NCI-H1092 (cell line): ENCODE measurements at regions not wholly inside any gene's neighbourhood (a gene's known extent, or its start where the extent isn't known, plus 50 kb on each side); places are given as distances from the start of the nearest gene placed in this dataset.

Experiments used
- DNase-seq: peaks from one replicate; lab custom pipeline; 2025; lab: John Stamatoyannopoulos, UW

DNA sequence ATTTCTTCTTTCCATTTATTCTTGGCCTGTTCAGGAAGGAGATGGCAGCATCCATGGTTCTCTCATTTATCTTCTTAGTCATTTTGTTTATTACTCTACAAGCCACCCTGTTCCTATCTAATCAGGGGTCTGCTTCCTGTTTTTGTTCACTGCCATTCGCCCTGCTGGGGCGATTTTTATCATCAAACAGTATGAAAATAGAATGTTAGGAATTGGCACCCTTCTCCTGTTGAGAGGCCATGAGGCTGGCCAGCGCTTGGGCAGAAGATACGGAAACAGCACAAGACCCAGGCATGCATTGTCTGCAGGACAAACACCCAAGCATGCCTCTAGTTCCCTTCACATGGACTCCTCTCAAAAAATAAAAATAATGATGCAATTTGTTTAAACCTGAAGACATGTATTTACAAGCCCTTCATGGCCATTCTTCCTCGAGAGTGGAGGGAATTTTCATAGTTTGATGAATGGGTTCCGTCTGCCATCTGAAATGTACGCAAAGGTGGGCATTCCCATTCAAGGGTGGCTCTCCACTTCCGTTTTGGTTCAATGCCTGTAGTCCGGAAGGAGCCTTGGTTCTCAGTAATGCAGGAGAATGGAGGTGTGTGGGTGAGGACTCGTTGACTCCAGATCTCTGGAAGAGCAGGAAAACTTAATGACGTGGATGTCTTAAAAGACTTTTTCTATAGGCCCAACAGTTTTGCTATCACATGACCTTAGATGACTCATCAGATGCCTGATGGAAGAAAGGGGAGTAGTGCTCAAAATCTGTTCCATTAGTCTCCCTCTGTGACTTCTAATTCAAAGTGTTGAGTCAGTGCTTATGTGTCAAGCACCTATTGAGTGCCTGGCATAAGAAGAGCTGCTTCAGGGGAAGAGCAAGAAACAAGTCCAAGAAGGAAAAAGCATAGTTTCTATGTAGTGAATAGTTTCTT is 252.4 kb upstream of the TBX3 start:
- no peak for DNase-seq

DNA sequence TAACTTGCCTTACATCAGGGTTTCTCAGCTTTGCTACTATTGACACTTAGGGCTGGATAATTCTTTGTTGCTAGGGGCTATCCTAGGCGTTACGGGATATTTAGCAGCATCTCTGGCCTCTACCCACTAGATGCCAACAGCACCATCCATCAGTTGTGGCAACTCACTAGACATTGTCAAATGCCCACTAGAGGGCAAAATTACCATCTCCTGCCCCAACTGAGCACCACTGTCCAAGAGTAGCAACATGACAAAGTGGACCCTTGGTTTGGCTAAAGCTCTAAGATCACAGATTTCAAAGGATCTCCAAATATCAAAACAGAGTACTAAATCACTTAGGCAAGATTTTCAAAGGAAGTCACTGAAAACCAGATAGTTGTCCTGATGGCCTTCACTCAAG is 251.7 kb upstream of the TBX3 start:
- DNase-seq: no peak

DNA sequence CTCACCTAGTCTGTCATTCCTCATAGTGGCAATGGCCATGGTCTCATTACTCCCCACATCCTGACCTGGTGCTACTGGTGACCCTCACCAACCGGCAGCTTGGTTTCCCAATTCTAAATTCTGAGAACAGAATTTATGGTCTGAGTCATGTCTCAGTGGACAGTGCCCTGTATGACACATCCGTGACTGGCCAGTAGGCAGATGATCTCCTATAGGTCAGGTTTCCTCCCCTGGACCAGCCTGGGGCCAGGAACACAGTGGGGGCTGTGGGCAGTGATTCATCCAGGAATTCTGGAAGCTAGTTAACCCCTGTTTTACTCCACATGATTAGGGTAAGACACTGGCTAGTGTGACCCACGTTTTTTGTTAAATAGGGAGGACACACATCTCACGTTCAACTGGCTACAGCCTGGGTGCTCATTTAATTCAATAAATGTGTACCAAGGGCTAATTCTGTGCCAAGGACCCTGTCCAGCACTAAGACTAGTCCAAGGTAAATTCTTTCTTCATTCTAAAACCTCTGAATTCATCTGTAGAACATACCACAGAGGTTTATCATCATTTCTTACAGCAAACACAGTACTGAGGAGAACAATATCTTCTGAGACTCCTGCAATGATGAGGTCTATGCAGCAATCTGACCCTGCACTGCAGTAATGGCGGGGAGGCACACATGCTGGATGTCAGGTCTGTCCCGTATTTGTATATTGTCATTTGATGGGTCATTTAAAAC is 249.6 kb upstream of the TBX3 start:
- no peak for DNase-seq

DNA sequence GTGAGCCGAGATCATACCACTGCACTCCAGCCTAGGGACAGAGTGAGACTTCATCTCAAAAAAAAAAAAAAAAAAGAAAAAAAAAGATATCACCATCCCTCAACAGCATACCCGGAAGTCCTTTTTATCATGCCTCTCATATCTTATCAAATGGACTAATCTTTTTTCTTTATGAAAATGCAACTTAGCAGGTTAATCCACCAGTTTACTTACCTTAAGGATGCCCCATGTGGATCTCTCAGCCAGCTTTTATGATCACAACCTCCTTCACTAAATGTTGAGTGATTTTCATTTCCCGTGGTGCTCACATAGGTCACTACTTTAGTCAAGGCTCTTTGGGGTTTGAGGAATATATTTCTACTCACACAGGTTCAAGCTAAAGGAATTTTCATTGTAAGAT is 248.8 kb upstream of the TBX3 start:
- no peak for DNase-seq

DNA sequence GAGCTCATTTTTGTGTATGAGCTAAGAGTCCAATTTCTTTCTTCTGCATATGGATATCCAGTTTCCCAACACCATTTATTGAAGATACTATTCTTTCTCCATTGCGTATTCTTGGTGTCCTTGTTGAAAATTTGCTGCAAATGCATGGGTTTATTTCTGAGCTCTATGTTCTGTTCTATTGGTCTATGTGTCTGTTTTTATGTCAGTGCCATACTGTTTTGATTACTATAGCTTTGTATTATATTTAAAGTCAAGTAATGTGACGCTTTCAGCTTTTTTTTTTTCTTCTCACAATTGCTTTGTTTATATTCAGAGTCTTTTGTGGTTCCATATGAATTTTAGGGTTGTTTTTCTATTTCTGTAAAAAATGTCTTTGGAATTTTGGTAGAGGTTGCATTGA is 247.1 kb upstream of the TBX3 start:
- no peak for DNase-seq

DNA sequence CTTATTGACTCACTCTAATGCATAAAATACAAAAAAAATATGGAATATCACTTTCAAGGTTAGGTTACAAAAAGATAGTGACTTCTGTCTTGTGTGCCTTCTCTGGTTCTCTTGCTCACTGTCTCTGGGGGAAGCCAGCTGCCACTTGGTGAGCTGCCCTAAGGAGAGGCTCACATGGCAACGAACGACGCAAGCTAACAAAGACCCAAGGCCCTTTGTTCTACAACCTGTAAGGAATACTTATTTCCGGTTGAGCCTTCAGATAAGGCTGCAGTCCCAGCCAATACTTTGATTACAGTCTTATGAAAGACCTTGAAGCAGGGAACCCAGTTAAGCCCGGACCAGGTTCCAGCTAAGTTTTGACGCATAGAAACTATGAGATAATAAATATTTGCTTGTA is 242.4 kb upstream of the TBX3 start:
- DNase-seq: no peak

DNA sequence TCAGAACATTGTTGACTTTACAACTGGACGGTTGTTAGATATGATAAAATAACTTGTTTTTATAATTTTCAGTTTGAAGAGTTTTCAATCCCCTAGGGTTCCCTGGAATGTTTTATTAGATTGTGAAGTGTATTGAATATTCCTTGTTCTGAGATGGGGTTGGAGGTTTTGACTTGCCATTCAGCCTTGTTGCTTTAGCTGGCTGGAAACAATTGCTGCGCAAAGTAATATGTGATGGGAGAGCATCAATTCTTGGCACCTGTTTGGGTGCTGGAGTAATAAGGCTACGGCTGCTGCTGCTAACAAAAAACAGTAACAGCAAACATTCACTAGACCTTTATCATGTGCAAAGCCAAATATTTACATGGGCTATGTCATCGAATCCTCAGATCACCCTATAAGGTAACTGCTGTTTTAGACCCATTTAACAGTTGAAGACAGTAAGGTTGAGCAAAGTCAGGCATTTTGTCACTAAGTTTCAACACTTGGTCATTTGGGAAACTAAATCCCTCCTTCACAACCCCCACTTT is 241.0 kb upstream of the TBX3 start:
- DNase-seq: no peak

DNA sequence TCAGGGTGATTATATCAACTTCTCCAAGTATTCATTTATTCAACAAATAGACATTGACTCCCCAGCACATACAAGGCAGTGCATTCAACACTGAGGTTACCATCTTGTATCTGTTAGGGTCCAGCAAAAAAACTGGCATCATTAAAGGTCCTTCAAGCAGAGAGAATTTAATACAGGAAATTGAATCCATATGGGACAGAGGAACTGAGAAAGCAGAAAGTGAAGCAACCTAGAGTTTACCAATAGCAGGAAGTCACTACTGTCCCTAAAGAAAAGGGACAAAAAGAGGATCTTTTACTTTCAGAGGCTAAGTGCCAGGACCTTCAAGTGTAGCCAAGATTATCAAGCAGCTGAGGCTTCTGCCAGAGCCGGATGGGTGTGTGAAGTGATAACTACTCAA is 237.8 kb upstream of the TBX3 start:
- DNase-seq: no peak

DNA sequence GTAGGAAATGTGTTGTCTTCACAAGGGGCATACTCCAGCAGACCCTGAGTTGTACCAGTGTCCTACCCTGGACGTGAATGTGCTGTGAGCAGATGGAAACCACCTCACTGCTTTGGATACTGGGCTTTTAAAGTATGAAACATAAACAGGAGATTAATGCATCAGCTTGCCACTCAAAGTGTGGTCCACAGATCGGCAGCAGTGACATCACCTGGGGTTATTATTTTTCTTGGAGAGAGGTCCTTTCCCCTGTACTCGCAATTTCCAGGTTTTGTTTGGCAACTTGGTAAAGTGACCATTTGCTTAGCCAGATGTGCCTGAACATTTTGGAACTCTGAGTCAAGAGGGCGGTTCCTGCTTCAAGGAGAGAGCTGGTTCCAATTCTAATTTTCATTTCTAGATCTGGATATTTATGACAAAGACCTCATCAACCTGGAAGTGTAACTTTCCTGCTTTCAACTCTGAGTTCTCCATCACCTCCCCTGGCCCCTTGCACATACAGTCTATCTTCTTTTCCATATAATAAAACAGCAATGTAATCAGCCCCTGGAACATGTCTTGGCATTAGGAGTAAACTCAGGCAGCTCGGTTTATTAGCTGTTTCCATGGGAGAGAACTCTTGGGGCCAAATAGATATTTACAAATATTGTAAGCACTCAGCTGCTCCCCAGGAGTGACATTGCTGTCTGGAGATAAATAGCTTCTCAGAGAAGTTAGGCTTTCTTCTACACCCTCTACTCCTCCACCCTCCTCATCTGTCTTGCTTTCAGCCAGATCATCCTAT is 237.0 kb upstream of the TBX3 start:
- no peak for DNase-seq

DNA sequence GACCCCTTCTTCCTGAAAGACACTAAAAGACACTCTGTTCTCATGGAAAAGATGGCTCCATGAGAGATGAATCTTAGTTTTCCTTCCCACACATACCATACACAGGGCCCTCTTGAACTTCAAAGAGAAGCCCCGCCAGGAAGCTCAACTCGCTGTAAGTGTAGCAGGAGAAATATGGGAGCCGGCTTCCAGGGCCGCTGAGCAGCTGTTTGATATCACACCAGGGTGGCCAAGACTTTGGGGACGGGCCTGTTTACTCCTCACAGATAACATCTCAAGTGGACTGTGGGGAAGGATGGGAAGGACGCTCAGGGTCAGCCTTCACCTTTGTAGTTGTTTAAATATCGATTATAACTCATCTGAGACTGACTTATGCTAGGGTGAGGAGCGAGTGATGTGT is 235.5 kb upstream of the TBX3 start:
- DNase-seq: no peak

DNA sequence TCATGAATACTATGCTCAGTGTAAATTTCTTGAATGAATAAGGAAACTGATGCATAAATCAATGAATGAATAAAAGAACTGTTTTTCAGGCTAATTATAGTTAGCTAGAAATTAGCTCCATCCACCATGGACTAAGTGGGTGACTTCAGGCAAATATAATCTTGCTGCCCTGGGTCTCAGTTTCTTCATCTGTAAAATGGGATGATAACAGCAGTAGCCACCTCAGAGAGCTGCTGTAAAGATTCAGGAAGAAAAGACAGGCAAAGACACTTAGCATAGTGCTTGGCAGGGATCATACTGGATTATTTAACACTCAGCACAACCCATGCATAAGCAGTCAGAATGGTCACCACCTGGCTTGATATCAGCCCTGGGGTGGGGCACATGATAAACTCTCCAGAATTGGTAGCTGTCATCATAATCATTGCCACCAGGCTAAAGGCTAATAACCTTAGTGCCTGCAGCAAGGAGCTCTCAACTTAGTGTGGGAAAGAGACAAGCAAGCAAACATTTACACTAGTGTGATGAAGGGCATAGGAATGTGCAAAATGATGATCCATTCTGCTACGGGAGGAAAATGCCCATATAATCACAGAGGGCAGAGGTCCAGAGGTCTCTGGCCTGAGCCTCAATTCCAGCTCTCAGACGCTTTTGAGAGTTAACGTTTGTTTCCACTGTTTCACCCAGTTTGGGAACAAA is 234.7 kb upstream of the TBX3 start:
- DNase-seq: no peak

DNA sequence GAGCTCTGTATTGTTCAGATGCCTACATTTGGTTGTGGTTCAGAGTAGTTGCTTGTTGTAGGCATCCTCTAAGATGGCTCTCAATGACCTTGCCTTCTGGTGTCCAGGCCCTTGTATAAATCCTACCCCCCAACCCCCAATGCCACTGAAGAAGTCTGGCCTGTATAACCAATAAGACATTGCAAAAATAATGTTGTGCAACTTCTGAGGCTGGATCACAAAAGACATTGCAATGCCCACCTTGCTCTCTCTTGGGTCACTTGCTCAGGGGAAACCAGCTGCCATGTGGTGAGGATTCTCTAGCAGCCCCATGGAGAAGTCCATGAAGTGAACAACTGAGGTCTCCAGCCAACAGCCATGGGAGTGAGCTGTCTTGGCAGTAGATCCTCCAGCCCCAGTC is 234.0 kb upstream of the TBX3 start:
- no peak for DNase-seq

DNA sequence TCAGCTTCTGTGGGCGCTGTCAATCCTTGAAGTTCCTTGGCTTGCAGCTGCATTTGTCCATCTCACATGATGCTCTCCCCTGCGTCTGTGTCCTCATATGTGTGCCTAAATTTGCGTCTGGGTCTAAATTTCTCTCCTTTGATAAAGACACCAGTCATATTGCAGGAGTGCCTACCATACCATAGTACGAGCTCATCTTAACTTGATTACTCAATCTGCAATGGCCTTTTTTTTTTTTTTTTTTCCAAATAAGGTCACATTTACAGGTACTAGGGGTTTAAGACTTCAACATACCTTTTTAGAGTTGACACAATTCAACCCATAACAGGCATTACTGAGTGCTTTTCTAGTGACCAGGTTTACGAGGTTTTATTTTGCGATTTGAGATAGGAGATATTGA is 233.3 kb upstream of the TBX3 start:
- no peak for DNase-seq

DNA sequence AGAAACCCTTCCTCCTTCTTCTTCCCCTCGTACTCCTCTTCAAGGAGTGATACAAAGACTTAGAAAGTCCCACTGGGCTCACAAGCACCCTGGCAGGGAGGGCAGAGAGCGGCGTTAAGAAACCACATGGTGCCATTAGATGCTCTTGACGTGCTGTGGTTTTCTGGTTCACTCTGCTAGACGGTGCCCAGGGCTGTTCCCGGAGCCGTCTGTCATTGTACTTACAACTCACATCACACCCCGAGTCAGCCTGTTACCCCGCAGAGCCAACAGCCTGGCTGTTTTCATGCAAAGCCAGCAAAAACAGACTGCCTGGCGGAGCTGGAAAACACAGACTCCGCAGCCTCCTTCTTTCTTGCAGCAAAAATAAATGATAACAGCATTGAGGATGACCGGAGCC is 232.6 kb upstream of the TBX3 start:
- no peak for DNase-seq

DNA sequence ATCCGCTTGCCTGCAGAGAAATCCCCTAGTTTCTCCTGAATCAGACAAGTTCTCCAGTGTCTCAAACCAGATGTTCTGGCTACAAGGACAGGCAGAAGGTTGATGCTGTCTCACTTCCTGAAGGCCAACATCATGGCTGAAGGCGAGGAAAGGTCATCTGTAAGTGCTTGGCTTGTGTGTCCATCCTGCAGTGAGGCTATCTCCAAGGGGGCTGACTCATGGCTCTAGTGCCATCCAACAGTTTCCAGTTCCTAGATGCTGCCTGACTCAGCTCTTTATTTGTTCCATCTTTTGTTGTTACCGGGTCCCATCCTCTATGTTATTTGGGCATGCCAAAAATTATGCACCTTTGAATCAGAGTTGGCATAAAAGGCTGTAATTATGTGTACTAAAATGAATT is 232.1 kb upstream of the TBX3 start:
- no peak for DNase-seq

DNA sequence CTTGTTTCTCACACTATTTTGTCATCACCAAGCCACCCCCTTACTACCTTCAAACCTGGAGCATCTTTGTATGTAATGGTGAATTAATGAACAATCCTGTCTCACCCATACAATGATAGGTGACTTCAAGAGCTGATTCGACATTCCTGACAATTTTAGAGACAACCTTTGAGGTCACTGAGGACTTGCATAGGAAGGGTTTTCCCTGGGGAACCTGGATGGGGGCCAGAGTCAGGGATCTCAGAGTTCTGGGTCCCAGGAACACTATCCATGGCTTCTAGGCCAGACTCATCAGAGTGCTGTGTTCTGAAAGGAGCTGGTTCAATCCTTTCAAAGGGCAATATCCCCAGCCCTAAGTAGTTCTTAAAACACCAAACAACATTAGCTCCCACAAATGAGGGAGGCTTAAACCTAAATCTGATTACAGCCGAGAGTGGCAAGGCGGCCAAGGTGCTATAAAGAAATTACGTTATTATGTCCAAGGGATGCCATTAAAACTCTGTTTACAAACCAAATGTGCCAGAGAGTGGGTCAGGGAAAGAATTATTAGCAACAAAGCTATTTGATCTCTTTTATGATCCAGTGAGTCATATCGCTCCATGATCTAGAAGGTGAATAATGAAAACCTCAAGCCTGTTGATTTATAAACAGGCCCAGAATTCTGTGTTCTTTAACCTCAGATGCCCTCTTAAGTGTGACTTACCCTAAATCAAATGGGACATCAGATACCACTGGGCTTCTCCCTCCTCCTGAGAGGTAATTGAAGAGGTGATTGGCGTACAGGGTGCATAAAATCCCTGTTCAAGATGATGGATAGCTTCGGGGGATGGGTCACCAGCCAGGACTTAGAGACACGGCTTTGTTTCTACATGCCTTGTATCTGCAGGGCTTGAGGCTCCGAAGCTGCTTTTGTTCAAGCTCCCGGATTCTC is 230.2 kb upstream of the TBX3 start:
- DNase-seq: no peak

DNA sequence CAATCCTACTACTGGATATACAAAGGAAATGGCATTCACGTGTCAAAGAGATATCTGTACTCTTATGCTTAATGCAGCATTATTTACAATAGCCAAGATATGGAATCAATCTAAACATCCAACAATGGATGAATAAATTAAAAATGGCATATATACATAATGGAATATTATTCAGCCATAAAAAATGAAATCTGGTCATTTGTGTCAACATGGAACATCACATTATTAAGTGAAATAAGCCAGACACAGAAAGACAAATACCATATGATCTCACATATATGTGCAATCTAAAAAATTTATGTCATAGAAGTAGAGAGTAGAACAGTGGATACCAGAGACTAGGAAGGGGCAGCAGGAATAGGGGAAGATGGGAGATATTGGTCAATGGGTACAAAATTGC is 228.8 kb upstream of the TBX3 start:
- DNase-seq: no peak

DNA sequence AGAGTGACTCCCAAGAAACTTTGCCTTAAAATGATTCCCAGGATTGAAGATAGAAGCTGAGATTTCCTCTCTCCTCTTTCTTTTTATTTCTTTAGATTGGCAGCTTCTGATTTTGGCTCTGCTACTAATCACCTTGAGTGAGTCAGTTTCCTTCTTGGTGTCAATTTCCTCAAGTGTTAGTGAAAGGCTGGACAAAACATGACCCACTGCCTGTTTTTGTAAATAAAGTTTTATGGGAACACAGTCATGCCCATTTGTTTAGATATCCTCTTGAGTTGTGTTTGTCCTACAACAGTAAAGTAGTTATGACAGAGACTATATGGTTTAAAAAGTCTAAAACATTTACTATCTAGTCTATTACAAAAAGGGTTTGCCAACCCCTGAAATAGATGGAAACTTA is 227.2 kb upstream of the TBX3 start:
- DNase-seq: no peak

DNA sequence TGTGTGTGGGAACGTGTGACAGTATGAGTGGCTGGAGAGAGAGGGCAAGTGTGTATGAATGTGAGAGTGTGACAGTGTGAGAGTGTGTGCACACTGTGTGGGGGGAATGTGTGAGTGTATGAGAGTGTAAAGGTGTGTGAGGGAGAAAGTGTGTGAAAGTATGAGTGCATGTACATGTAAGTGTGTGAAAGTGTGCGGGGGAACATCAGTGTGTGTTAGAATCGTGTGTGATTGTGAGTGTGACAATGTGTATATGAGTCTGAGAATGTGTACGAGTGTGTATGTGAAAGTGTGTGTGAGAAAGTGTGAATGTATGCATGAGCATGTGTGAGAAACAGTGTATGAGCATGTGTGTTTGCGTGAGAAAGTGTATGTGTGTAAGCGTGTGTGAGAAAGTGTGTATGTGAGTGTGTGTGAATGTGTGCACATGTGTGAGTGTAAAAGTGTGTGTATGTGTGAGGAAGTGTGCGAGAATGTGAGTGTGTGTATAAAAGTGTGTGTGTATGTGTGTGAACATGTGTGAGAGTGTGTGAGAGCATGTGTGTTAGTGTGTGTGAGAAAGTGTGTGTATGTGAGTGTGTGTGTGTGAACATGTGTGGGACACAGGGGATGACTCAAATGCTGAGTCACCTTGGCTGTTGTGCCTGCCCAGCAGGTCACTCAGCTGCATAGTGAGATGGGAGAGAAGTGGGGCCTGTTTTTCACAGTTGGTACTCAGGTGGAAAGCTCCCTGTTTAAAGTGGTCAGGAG is 220.5 kb upstream of the TBX3 start:
- DNase-seq: no peak

DNA sequence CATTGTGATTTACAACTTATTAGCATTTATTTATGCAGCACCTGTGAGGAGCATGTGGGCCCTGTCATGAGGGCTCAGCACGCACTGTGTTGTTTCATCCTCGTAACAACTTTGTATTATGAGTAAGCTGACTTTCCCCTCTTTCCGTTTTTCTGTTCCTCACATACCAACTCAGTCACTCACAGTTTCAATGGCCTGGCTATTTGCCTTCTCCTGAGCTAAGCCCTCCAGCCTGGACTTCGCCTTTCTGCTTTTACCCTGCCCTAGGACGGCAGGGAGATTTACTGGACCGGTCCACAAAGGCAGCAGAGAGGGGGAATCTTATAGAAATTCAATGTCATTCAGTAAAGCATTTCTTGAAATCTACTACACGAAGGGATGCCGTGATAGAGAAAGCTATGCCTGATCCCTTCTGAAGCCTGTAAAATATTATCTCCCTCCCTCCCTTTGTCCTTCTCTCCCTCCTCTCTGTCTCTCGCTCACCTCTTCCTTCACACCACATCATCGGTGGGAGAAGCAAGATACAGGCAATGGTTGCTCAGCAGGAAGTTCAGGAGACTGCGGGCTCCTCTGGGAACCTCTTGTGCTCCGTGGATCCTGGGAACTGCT is 219.2 kb upstream of the TBX3 start:
- DNase-seq: no peak
